ENCODE measurements at regions not wholly inside any gene's neighbourhood (a gene's known extent, or its start where the extent isn't known, plus 50 kb on each side); places are given as distances from the start of the nearest gene placed in this dataset.

- no peak overlapping the region for H3K9ac ChIP-seq
- H3K4me1 ChIP-seq, result no peaks in the 10 kb centered on the region
- no peak overlapping the region for H3K4me2 ChIP-seq
- H3K9me3 ChIP-seq (replicated peaks in 1 of 11), result peaks cover 32 to 61% (median 46%) of the 10 kb centered on the region in 11 experiments
- TF ChIP-seq Cebpa-rat (IDR thresholded peaks at IDR 0.05), result no peak
- H3K4me3 ChIP-seq, result no peak overlapping the region
- peaks cover 0 to 74% (median 0%) of the 10 kb centered on the region in 11 experiments; a peak in 6 of 22 replicates for H3K27me3 ChIP-seq
- no peaks in the 10 kb centered on the region for H3K36me3 ChIP-seq
- no peaks in the 10 kb centered on the region for H4K20me1 ChIP-seq
- H3K27ac ChIP-seq, result no peak overlapping the region
These were observed 1621.1 kb downstream of the MRPL39 start for GRCh38 chr21:23986214-23986613.

DNA sequence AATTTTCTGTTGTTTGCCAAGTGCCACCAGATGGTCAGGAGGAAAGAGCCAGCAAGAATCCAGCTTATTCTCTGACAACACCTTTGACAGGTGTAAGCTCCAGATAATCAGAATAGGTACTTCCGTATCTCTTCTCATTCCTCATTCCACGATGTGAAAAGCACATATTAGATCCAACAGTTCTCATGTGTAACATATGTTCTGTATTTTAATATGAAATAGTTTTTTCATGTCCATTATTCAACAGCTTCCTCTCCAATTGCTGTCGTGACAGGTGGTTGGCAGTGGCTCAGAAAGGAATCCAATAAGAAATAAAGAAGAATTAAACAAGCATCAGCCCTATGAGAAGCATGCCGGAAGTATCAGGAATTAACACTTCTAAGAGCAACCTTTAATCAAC is 1624.7 kb downstream of the MRPL39 start:
- Histone ChIP-seq H3K4me2 (no peak overlapping the region), H4K20me1 (no peaks in the 10 kb centered on the region), H3K36me3 (no peaks in the 10 kb centered on the region), H3K4me1 (peaks cover 11 to 22% (median 13%) of the 10 kb centered on the region in 10 experiments), H3K27me3 (peaks cover 0 to 96% (median 0%) of the 10 kb centered on the region in 11 experiments; a peak in 7 of 22 replicates), H3K27ac (no peak overlapping the region), H3K4me3 (no peak overlapping the region), H3K9ac (no peak overlapping the region), H3K9me3 (replicated peaks in 1 of 11) (peaks cover 29 to 77% (median 58%) of the 10 kb centered on the region in 11 experiments)
- no peak for TF ChIP-seq Cebpa-rat (IDR thresholded peaks at IDR 0.05)

- Histone ChIP-seq H3K4me1 (peaks cover 15 to 27% (median 17%) of the 10 kb centered on the region in 10 experiments), H3K27ac (peak overlapping the region in 5 of 11 experiments; percentile 5 to 52 (median 32); a peak in 6 of 22 replicates), H3K36me3 (no peaks in the 10 kb centered on the region), H3K4me3 (no peak overlapping the region), H4K20me1 (no peaks in the 10 kb centered on the region), H3K27me3 (peaks cover 0 to 90% (median 0%) of the 10 kb centered on the region in 11 experiments; a peak in 7 of 22 replicates), H3K9ac (no peak overlapping the region), H3K4me2 (peak overlapping the region; percentile 8 to 73 (median 42); a peak in 19 of 22 replicates), H3K9me3 (replicated peaks in 1 of 11) (peaks cover 8 to 41% (median 32%) of the 10 kb centered on the region in 11 experiments; a peak in 19 of 22 replicates)
- no peak for TF ChIP-seq Cebpa-rat (IDR thresholded peaks at IDR 0.05)
These were observed 1629.3 kb downstream of the MRPL39 start for GRCh38 chr21:23977971-23978370.

GRCh38 chr21:23968722-23969647 is 1638.3 kb downstream of the MRPL39 start:
- Histone ChIP-seq H3K27me3 (peaks cover 0 to 66% (median 0%) of the 10 kb centered on the region in 11 experiments; a peak in 4 of 22 replicates), H3K4me1 (peaks cover 7 to 43% (median 31%) of the 10 kb centered on the region in 10 experiments; a peak in 19 of 20 replicates), H3K4me2 (peak overlapping the region; percentile 77 to 94 (median 84)), H4K20me1 (peaks cover 0 to 7% (median 0%) of the 10 kb centered on the region in 11 experiments; a peak in 1 of 22 replicates), H3K36me3 (peaks cover 0 to 33% (median 20%) of the 10 kb centered on the region in 11 experiments; a peak in 14 of 22 replicates), H3K4me3 (peak overlapping the region in 9 of 10 experiments; percentile 7 to 59 (median 52); a peak in 16 of 20 replicates), H3K27ac (peak overlapping the region in 9 of 11 experiments; percentile 5 to 81 (median 70); a peak in 17 of 22 replicates), H3K9me3 (replicated peaks in 1 of 11) (peaks cover 15 to 54% (median 42%) of the 10 kb centered on the region in 11 experiments), H3K9ac (peak overlapping the region in 9 of 11 experiments; percentile 10 to 75 (median 58); a peak in 15 of 22 replicates)
- TF ChIP-seq Cebpa-rat (IDR thresholded peaks at IDR 0.05), result peak in 5 of 11 experiments; percentile 21 to 79 (median 63); a peak in 7 of 22 replicates

DNA sequence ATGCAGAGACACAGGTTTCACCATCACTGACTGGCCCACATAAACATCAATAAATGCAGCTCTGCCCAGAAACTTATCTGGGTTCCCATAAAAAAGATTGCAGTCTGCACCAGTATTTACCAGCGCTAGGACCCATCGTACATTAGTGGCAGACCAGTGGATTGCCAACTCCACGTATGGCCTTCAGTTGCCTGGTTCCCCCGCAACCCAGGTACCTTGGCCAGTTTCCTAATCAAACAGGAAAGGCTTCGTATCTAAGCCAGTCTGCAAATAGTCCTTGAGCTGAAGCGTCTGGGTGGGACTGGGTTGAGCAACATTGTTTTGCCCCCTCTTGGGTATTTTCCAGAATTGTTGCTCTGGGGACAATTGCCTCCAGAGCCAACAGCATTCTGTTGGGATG is 1639.3 kb downstream of the MRPL39 start:
- Histone ChIP-seq H3K4me3 (peak overlapping the region in 2 of 10 experiments; percentile 55 to 59; a peak in 1 of 20 replicates), H3K4me1 (peaks cover 7 to 43% (median 31%) of the 10 kb centered on the region in 10 experiments; a peak in 19 of 20 replicates), H4K20me1 (peaks cover 0 to 7% (median 0%) of the 10 kb centered on the region in 11 experiments; a peak in 1 of 22 replicates), H3K27ac (peak overlapping the region in 5 of 11 experiments; percentile 28 to 81 (median 75); a peak in 10 of 22 replicates), H3K9me3 (replicated peaks in 1 of 11) (peaks cover 15 to 55% (median 44%) of the 10 kb centered on the region in 11 experiments), H3K9ac (peak overlapping the region in 4 of 11 experiments; percentile 16 to 51 (median 33); a peak in 4 of 22 replicates), H3K4me2 (peak overlapping the region; percentile 77 to 94 (median 84); a peak in 20 of 22 replicates), H3K27me3 (peaks cover 0 to 56% (median 0%) of the 10 kb centered on the region in 11 experiments; a peak in 4 of 22 replicates), H3K36me3 (peaks cover 0 to 39% (median 26%) of the 10 kb centered on the region in 11 experiments; a peak in 14 of 22 replicates)
- no peak for TF ChIP-seq Cebpa-rat (IDR thresholded peaks at IDR 0.05)

DNA sequence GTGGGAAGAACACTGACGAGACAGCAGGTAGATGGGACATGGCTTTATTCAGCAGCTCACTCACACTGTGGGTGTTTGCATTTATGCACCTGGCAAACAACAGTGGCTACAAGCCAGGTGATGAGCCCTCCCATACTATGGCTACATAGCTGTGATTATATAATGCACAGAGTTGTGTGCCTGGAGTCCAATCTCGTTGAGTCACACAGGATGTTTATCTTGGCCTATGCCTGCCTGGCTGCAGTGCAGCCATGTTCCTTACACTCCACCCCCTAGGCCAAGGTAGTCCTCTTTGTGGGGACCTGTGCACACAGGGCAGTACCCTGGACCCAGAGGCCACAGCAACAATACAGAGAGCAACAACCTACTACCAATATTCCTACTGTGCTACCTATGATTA is 1643.8 kb downstream of the MRPL39 start:
- Histone ChIP-seq H3K27me3 (peaks cover 0 to 19% (median 0%) of the 10 kb centered on the region in 11 experiments; a peak in 3 of 22 replicates), H3K9me3 (replicated peaks in 1 of 11) (peaks cover 15 to 75% (median 50%) of the 10 kb centered on the region in 11 experiments), H3K4me2 (no peak overlapping the region), H3K36me3 (peaks cover 0 to 56% (median 32%) of the 10 kb centered on the region in 11 experiments; a peak in 14 of 22 replicates), H4K20me1 (no peaks in the 10 kb centered on the region), H3K9ac (no peak overlapping the region), H3K4me3 (no peak overlapping the region), H3K27ac (no peak overlapping the region), H3K4me1 (peaks cover 7 to 47% (median 39%) of the 10 kb centered on the region in 10 experiments; a peak in 17 of 20 replicates)
- no peak for TF ChIP-seq Cebpa-rat (IDR thresholded peaks at IDR 0.05)

DNA sequence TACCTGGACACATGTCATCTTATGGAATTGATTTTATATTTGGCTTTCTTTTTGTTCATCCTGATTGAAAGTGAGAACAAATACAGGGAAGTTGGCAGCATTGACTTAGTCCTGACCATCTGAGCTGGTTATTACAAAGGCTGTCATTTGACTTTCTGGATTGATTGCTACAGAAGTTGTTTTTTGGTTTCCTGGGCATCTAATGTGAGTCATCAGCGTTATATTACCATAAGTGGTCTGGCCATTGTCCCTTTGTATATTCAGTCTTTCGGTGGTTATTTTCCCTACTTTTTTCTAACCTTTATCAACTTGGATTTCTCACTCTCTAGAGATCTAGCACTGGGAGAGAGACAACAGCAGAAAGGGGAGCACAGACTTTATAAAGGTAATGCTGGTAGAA is 1646.5 kb downstream of the MRPL39 start:
- TF ChIP-seq Cebpa-rat (IDR thresholded peaks at IDR 0.05), result no peak
- Histone ChIP-seq H3K9ac (peak overlapping the region in 5 of 11 experiments; percentile 0 to 37 (median 12); a peak in 4 of 22 replicates), H3K4me2 (peak overlapping the region; percentile 25 to 63 (median 43); a peak in 21 of 22 replicates), H3K36me3 (peaks cover 0 to 47% (median 24%) of the 10 kb centered on the region in 11 experiments; a peak in 14 of 22 replicates), H4K20me1 (no peaks in the 10 kb centered on the region), H3K27ac (peak overlapping the region in 9 of 11 experiments; percentile 33 to 93 (median 55); a peak in 18 of 22 replicates), H3K4me1 (peaks cover 17 to 50% (median 39%) of the 10 kb centered on the region in 10 experiments), H3K9me3 (replicated peaks in 1 of 11) (peaks cover 15 to 60% (median 39%) of the 10 kb centered on the region in 11 experiments), H3K4me3 (no peak overlapping the region), H3K27me3 (peaks cover 0 to 23% (median 0%) of the 10 kb centered on the region in 11 experiments; a peak in 3 of 22 replicates)

Measured in BLaER1 treated with 17β-estradiol and CSF1 and Interleukin-3, amounts not matched to agents 10 nM and 100 nM (cell line).